Esophagus squamous epithelium (tissue), 5 donors: ENCODE measurements at regions not wholly inside any gene's neighbourhood (a gene's known extent, or its start where the extent isn't known, plus 50 kb on each side); places are given as distances from the start of the nearest gene placed in this dataset.

Source experiments
- DNase-seq: peaks from one replicate; lab custom pipeline; 2025; lab: John Stamatoyannopoulos, UW
- H3K27ac ChIP-seq, 4 donors: fragments of 200-600 bp; sonication (generic); one replicate each; pipeline ENCODE4 v1.5.1; 2016 to 2019; ENCODE audit warnings: mild to moderate bottlenecking in 1 of 4
- H3K27me3 ChIP-seq, 4 donors: fragments of 200-600 bp; sonication (generic); 1 replicate in 3 of 4; 2 replicates in 1 of 4; pipeline versions ENCODE4 v1.5.1 to v1.6.0; 2017 to 2021; ENCODE audit warnings: antibody characterized with exemption in 1 of 4
- H3K36me3 ChIP-seq, 3 donors: fragments of 200-600 bp; sonication (generic); one replicate each; pipeline ENCODE4 v1.5.1; 2016 to 2019
- H3K4me1 ChIP-seq, 3 donors: fragments of 200-600 bp; sonication (generic); one replicate each; pipeline ENCODE4 v1.5.1; 2017 to 2019
- H3K4me3 ChIP-seq, 4 donors: fragments of 200-600 bp; sonication (generic); 1 replicate in 3 of 4; 2 replicates in 1 of 4; pipeline ENCODE4 v1.5.1; 2016 to 2019; ENCODE audit warnings: mild to moderate bottlenecking in 2 of 4, moderate library complexity in 1 of 4
- H3K9me3 ChIP-seq, 3 donors: fragments of 200-600 bp; sonication (generic); one replicate each; pipeline ENCODE4 v1.5.1; 2016 to 2019
- POLR2A ChIP-seq, 4 donors: fragments of 450-650 bp; IDR thresholded peaks; one replicate each; pipeline ENCODE4 v1.6.1; 2017; ENCODE audit warnings: antibody characterized with exemption in 4 of 4, mild to moderate bottlenecking in 4 of 4, moderate library complexity in 3 of 4
- WGBS, 2 donors: methylation state at CpG; one replicate each; pipeline ENCODE4 v1.1.5; 2018; 5-methylcytosine and 5-hydroxymethylcytosine counted together
- intact Hi-C: fragments of 100-400 bp; cut with DNase I; formaldehyde crosslinking; loops from one replicate; pipeline ENCODE4 v1.15.0; 2022
- TF ChIP-seq, protein P1 (sequence below), 6 experiments: fragments of 450-650 bp in 4 of 6; fragments of 200-600 bp in 2 of 6; sonication (generic) in 2 of 6; IDR thresholded peaks; one replicate each; pipeline ENCODE4 v1.5.1; 2016 to 2019; ENCODE audit warnings: antibody characterized with exemption in 6 of 6, mild to moderate bottlenecking in 4 of 6, moderate library complexity in 4 of 6
- donor health status: DM: yes; HTN: yes; CAD: no.

- Histone ChIP-seq H3K27ac (no peak overlapping the region), H3K27me3 (no peaks in the 10 kb centered on the region), H3K4me3 (no peak overlapping the region), H3K9me3 (no peaks in the 10 kb centered on the region), H3K36me3 (no peaks in the 10 kb centered on the region), H3K4me1 (no peaks in the 10 kb centered on the region)
- intact Hi-C loops, result no loop called here
- DNase-seq, result no peak
- TF ChIP-seq, protein P1, sequence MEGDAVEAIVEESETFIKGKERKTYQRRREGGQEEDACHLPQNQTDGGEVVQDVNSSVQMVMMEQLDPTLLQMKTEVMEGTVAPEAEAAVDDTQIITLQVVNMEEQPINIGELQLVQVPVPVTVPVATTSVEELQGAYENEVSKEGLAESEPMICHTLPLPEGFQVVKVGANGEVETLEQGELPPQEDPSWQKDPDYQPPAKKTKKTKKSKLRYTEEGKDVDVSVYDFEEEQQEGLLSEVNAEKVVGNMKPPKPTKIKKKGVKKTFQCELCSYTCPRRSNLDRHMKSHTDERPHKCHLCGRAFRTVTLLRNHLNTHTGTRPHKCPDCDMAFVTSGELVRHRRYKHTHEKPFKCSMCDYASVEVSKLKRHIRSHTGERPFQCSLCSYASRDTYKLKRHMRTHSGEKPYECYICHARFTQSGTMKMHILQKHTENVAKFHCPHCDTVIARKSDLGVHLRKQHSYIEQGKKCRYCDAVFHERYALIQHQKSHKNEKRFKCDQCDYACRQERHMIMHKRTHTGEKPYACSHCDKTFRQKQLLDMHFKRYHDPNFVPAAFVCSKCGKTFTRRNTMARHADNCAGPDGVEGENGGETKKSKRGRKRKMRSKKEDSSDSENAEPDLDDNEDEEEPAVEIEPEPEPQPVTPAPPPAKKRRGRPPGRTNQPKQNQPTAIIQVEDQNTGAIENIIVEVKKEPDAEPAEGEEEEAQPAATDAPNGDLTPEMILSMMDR (IDR thresholded peaks at IDR 0.05), result no peak
- no peak for TF ChIP-seq POLR2A (IDR thresholded peaks at IDR 0.05)
- WGBS, 2 donors, result 62 to 69% methylated on average over 8 of the region's 8 CpGs
Measured at GRCh38 chr2:22520369-22521288, 864.4 kb upstream of the KLHL29 start.

- no peak for DNase-seq
- Histone ChIP-seq H3K9me3 (no peaks in the 10 kb centered on the region), H3K27me3 (no peaks in the 10 kb centered on the region), H3K27ac (no peak overlapping the region), H3K36me3 (no peaks in the 10 kb centered on the region), H3K4me3 (no peak overlapping the region), H3K4me1 (no peaks in the 10 kb centered on the region)
- intact Hi-C loops, result no loop called here
- TF ChIP-seq, protein P1 (IDR thresholded peaks at IDR 0.05), result no peak
- no peak for TF ChIP-seq POLR2A (IDR thresholded peaks at IDR 0.05)
Measured at GRCh38 chr2:22521620-22522019, 863.4 kb upstream of the KLHL29 start.

DNA sequence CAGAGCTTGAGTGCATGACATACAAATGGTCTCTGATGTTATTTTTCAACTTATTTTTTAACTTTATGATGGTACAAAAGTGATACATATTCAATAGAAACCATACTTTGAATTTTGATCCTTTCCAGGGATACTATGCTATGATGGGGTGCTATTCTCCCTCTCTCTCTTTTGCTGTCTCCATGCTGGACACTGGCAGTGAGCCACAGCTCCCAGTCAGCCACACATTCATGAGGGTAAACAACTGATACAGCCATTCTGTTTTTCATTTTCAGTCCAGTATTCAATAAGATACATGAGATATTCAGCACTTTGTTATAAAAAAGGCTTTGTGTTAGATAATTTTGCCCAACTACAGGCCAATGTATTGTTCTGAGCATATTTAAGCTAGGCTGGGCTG, 859.3 kb upstream of the KLHL29 start:
- intact Hi-C loops, result no loop called here
- Histone ChIP-seq H3K36me3 (no peaks in the 10 kb centered on the region), H3K27ac (no peak overlapping the region), H3K4me3 (no peak overlapping the region), H3K4me1 (no peaks in the 10 kb centered on the region), H3K27me3 (no peaks in the 10 kb centered on the region), H3K9me3 (no peaks in the 10 kb centered on the region)
- TF ChIP-seq, protein P1 (IDR thresholded peaks at IDR 0.05), result no peak
- no peak for TF ChIP-seq POLR2A (IDR thresholded peaks at IDR 0.05)
- no peak for DNase-seq

GRCh38 chr2:22530131-22530530, 854.8 kb upstream of the KLHL29 start:
- H3K4me1 ChIP-seq, result no peaks in the 10 kb centered on the region
- TF ChIP-seq, protein P1 (IDR thresholded peaks at IDR 0.05), result no peak
- TF ChIP-seq POLR2A (IDR thresholded peaks at IDR 0.05), result no peak
- H3K9me3 ChIP-seq, result no peaks in the 10 kb centered on the region
- H3K27me3 ChIP-seq, result no peaks in the 10 kb centered on the region
- DNase-seq, result no peak
- H3K4me3 ChIP-seq, result no peak overlapping the region
- H3K36me3 ChIP-seq, result no peaks in the 10 kb centered on the region
- 89 to 96% methylated on average over 4 of the region's 4 CpGs for WGBS, 2 donors
- intact Hi-C loops, result no loop called here
- H3K27ac ChIP-seq, result no peak overlapping the region

DNA sequence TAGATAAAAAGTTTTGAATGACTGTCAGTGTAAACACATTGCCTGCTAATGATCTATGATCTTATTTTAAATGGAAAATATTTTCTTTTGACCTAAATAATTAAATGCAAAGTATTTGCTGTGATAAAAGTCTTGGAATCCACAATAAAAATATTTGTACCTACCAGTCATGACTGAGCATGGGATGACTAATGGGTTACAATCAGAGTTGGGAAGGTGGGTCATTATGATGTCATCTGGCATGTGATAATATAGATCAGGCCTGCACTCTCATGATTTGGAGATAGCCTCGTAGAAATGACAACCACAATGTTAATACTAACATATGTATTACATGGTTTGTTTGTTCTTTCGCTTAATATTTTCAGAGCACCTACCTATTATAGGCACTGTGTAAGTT, 848.8 kb upstream of the KLHL29 start:
- DNase-seq, result no peak
- H3K4me1 ChIP-seq, result no peaks in the 10 kb centered on the region
- H3K36me3 ChIP-seq, result no peaks in the 10 kb centered on the region
- H3K27ac ChIP-seq, result no peak overlapping the region
- no peak for TF ChIP-seq POLR2A (IDR thresholded peaks at IDR 0.05)
- TF ChIP-seq, protein P1 (IDR thresholded peaks at IDR 0.05), result no peak
- no peak overlapping the region for H3K4me3 ChIP-seq
- H3K27me3 ChIP-seq, result no peaks in the 10 kb centered on the region
- H3K9me3 ChIP-seq, result no peaks in the 10 kb centered on the region
- WGBS, 2 donors, result 59 to 62% methylated on average over 2 of the region's 2 CpGs
- intact Hi-C loops, result no loop called here
